Neural progenitor cell (in vitro differentiated cells): ENCODE measurements at regions not wholly inside any gene's neighbourhood (a gene's known extent, or its start where the extent isn't known, plus 50 kb on each side); places are given as distances from the start of the nearest gene placed in this dataset.
"Not testable (repeated sequence)": the region's sequence is repeated elsewhere in the genome, so short reads cannot be mapped to it uniquely, and the experiment has no call there.

Experiments
- CTCF ChIP-seq: fragments of 200-600 bp; sonication (generic); IDR thresholded peaks from 2 replicates; pipeline ENCODE4 v1.5.1; 2017; ENCODE audit warnings: antibody characterized with exemption, mild to moderate bottlenecking
- EZH2phosphoT487 ChIP-seq: fragments of 200-600 bp; sonication (generic); IDR thresholded peaks from 2 replicates; pipeline ENCODE4 v1.6.1; 2017; ENCODE audit warnings: antibody characterized with exemption

GRCh38 chr1:143855867-143856266 is 115.9 kb downstream of the FAM72C start:
- not testable (repeated sequence) for TF ChIP-seq CTCF, EZH2phosphoT487
